Esophagus muscularis mucosa (tissue), 4 donors: ENCODE measurements at regions not wholly inside any gene's neighbourhood (a gene's known extent, or its start where the extent isn't known, plus 50 kb on each side); places are given as distances from the start of the nearest gene placed in this dataset.
A peak's percentile ranks its signal among the peaks of the same experiment; 100 is the strongest.

ENCODE experiments used
- DNase-seq: peaks from one replicate; pipeline ENCODE4 v3.0.0-alpha.2; 2017; ENCODE audit errors: extremely low spot score
- H3K27ac ChIP-seq, 4 donors: fragments of 200-600 bp; sonication (generic); replicated peaks in 1 of 4; 1 replicate in 3 of 4; 2 replicates in 1 of 4; pipeline ENCODE4 v1.5.1; 2016 to 2019; ENCODE audit warnings: mild to moderate bottlenecking in 1 of 4
- H3K27me3 ChIP-seq, 4 donors: fragments of 200-600 bp; sonication (generic); one replicate each; pipeline versions ENCODE4 v1.5.1 to v1.6.0; 2016 to 2019
- H3K36me3 ChIP-seq, 4 donors: fragments of 200-600 bp; sonication (generic); one replicate each; pipeline ENCODE4 v1.5.1; 2016 to 2019
- H3K4me1 ChIP-seq, 4 donors: fragments of 200-600 bp; sonication (generic); one replicate each; pipeline ENCODE4 v1.5.1; 2016 to 2019
- H3K4me3 ChIP-seq, 4 donors: fragments of 200-600 bp; sonication (generic); 1 replicate in 2 of 4; 2 replicates in 2 of 4; pipeline ENCODE4 v1.5.1; 2016 to 2019; ENCODE audit warnings: mild to moderate bottlenecking in 4 of 4, moderate library complexity in 1 of 4
- H3K9me3 ChIP-seq, 4 donors: fragments of 200-600 bp; sonication (generic); 1 replicate in 3 of 4; 2 replicates in 1 of 4; pipeline ENCODE4 v1.5.1; 2016 to 2019
- EP300 ChIP-seq: sonication (generic); formaldehyde crosslinking; IDR thresholded peaks from one replicate; pipeline ENCODE4 v1.6.1; 2017; ENCODE audit warnings: antibody characterized with exemption
- POLR2A ChIP-seq: fragments of 450-650 bp; IDR thresholded peaks from one replicate; pipeline ENCODE4 v1.6.1; 2017; ENCODE audit warnings: antibody characterized with exemption, moderate library complexity, mild to moderate bottlenecking, low read depth
- POLR2AphosphoS5 ChIP-seq, 2 donors: sonication (generic); formaldehyde crosslinking; IDR thresholded peaks; one replicate each; pipeline ENCODE4 v1.6.1; 2017; ENCODE audit warnings: antibody characterized with exemption in 2 of 2
- WGBS: methylation state at CpG from one replicate; pipeline ENCODE4 v1.1.5; 2018; 5-methylcytosine and 5-hydroxymethylcytosine counted together
- intact Hi-C: fragments of 100-400 bp; cut with DNase I; formaldehyde crosslinking; loops from one replicate; pipeline ENCODE4 v1.15.1; 2023
- TF ChIP-seq, protein P1 (sequence below), 3 experiments: fragments of 200-600 bp in 2 of 3; fragments of 450-650 bp in 1 of 3; sonication (generic) in 2 of 3; IDR thresholded peaks; one replicate each; pipeline ENCODE4 v1.5.1; 2017 to 2019; ENCODE audit warnings: antibody characterized with exemption in 3 of 3, mild to moderate bottlenecking in 2 of 3, moderate library complexity in 1 of 3

DNA sequence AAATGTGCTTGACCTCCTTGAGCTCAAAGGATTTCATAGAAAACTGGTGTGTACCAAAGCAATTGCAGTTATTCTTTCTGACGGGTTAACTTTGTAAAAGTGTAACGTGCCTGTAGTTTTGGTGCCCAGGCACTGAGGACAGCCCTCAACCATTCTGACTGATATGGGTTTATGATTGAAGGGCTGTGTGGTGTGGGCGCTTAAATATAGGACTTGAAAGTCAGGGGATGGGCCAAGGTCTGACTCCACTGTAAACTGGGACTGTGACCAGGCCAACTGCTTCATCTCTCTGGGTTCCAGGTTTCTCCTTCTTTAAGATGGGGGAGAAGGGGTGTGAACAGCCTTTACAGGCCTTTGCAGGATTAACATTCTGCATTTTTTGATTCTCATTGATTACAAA, 191.1 kb upstream of the ARHGAP20 start:
- Histone ChIP-seq H3K4me1 (peaks cover 0 to 13% (median 13%) of the 10 kb centered on the region in 4 donors), H3K27ac (no peak overlapping the region), H3K36me3 (no peaks in the 10 kb centered on the region), H3K4me3 (no peak overlapping the region), H3K27me3 (no peaks in the 10 kb centered on the region), H3K9me3 (no peaks in the 10 kb centered on the region)
- peak; percentile 26 for DNase-seq
- intact Hi-C loops, result no loop called here
- WGBS, result 94% methylated on average over 3 of the region's 3 CpGs
- no peak for TF ChIP-seq EP300
- TF ChIP-seq, protein P1, sequence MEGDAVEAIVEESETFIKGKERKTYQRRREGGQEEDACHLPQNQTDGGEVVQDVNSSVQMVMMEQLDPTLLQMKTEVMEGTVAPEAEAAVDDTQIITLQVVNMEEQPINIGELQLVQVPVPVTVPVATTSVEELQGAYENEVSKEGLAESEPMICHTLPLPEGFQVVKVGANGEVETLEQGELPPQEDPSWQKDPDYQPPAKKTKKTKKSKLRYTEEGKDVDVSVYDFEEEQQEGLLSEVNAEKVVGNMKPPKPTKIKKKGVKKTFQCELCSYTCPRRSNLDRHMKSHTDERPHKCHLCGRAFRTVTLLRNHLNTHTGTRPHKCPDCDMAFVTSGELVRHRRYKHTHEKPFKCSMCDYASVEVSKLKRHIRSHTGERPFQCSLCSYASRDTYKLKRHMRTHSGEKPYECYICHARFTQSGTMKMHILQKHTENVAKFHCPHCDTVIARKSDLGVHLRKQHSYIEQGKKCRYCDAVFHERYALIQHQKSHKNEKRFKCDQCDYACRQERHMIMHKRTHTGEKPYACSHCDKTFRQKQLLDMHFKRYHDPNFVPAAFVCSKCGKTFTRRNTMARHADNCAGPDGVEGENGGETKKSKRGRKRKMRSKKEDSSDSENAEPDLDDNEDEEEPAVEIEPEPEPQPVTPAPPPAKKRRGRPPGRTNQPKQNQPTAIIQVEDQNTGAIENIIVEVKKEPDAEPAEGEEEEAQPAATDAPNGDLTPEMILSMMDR (IDR thresholded peaks at IDR 0.05), result no peak
- TF ChIP-seq POLR2A, result no peak
- no peak for TF ChIP-seq POLR2AphosphoS5 (IDR thresholded peaks at IDR 0.05)

DNA sequence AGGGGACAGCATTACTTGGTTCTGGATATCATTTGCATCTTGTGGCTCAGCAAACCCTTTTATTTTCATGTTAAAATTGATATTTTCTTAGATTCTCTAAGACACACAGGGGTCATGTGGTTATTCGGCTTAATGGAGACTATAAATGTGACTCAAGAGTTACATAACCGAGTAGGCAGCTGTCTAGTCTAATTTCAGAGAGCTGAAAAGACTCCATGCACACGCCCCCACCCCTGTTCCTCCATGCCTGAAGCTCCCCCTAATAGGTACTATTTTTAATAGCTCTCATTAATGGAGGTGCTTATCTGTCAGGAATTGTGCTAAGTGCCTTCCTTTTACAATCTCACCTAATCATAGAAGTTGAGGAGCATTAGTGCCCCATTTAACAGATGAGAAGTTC, 189.2 kb upstream of the ARHGAP20 start:
- no peak for DNase-seq
- no peak overlapping the region for H3K4me3 ChIP-seq
- intact Hi-C loops, result no loop called here
- WGBS, result 63% methylated on average over 3 of the region's 3 CpGs
- no peak for TF ChIP-seq EP300
- no peaks in the 10 kb centered on the region for H3K27me3 ChIP-seq
- no peaks in the 10 kb centered on the region for H3K9me3 ChIP-seq
- H3K27ac ChIP-seq, result no peak overlapping the region
- H3K4me1 ChIP-seq, result peaks cover 0 to 7% (median 0%) of the 10 kb centered on the region in 4 donors
- H3K36me3 ChIP-seq, result no peaks in the 10 kb centered on the region

- WGBS, result 97% methylated on average over 1 of the region's 1 CpG
- Histone ChIP-seq H3K27me3 (no peaks in the 10 kb centered on the region), H3K9me3 (no peaks in the 10 kb centered on the region), H3K4me1 (peaks cover 0 to 9% (median 0%) of the 10 kb centered on the region in 4 donors), H3K4me3 (no peak overlapping the region), H3K27ac (no peak overlapping the region), H3K36me3 (no peaks in the 10 kb centered on the region)
- DNase-seq, result no peak
- TF ChIP-seq POLR2A (no peak), EP300 (no peak), POLR2AphosphoS5 (IDR thresholded peaks at IDR 0.05) (no peak)
- TF ChIP-seq, protein P1 (IDR thresholded peaks at IDR 0.05), result no peak
- intact Hi-C loops, result no loop called here
Measured at GRCh38 chr11:110900426-110900825, 188.2 kb upstream of the ARHGAP20 start.

DNA sequence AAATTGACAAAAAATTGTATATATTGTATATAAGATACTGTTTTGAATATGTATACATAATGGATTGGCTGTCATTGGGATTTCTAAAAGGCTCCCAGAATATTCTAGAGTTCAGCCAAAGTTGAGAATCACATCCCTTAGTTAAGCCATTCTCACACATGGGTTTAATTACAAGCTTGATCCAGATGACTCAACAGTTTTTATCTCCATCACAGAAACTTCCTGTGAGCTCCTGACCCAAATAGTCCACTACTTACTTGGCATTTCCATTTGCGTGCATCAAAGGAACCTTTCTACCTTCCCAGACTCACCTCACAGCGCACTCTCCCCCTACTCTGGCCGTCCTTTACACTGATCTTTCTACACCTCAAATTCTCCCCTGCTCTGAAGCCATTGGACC, 184.8 kb upstream of the ARHGAP20 start:
- DNase-seq, result no peak
- 77% methylated on average over 3 of the region's 3 CpGs for WGBS
- Histone ChIP-seq H3K4me3 (no peak overlapping the region), H3K36me3 (no peaks in the 10 kb centered on the region), H3K27ac (no peak overlapping the region), H3K9me3 (no peaks in the 10 kb centered on the region), H3K4me1 (peaks cover 0 to 9% (median 0%) of the 10 kb centered on the region in 4 donors), H3K27me3 (no peaks in the 10 kb centered on the region)
- intact Hi-C loops, result no loop called here
- TF ChIP-seq, protein P1 (IDR thresholded peaks at IDR 0.05), result no peak
- TF ChIP-seq EP300 (no peak), POLR2A (no peak), POLR2AphosphoS5 (IDR thresholded peaks at IDR 0.05) (no peak)

DNA sequence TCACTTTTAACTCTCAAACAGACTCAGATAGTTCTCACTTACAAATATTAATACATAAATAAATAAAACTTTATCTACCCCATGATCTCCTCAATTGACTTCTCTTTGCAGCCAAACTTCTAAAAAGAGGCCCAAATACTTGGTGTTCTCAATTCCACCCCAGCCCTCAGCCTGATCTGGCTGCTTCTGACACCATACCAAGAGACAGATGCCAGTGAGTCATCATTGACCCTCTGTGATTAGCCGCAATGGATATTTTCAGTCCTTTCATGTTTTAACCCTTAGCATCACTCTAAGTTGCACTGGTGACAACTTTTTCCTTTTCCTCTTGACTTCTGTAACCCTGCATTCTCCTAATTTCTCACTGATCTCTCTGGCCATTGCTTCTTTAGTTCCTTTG, 184.1 kb upstream of the ARHGAP20 start:
- Histone ChIP-seq H3K27me3 (no peaks in the 10 kb centered on the region), H3K27ac (no peak overlapping the region), H3K4me1 (peaks cover 0 to 9% (median 0%) of the 10 kb centered on the region in 4 donors), H3K9me3 (no peaks in the 10 kb centered on the region), H3K36me3 (no peaks in the 10 kb centered on the region), H3K4me3 (no peak overlapping the region)
- no peak for DNase-seq
- intact Hi-C loops, result no loop called here
- TF ChIP-seq POLR2AphosphoS5 (IDR thresholded peaks at IDR 0.05) (no peak), POLR2A (no peak)
- 31% methylated on average over 1 of the region's 1 CpG for WGBS

DNA sequence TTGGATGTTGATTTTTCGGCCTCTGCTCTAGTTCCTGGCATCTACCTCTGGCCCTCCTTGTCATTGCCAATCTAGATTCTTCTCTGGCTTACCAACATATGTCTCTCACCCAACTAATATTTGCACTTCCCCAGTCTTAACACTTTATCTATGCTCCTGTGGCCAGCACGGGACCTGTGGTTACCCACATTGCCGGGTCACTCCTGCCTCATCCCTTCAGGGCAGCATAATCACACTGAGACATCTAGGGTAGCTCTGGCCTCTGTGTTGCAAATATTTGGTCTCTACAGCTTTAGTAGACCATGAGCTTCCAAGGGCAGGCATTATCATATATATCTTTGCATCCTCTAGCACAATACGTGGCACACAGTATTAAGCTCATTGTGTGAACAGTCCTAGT, 182.0 kb upstream of the ARHGAP20 start:
- Histone ChIP-seq H3K4me3 (no peak overlapping the region), H3K36me3 (no peaks in the 10 kb centered on the region), H3K4me1 (peaks cover 0 to 9% (median 0%) of the 10 kb centered on the region in 4 donors), H3K27ac (no peak overlapping the region), H3K27me3 (no peaks in the 10 kb centered on the region), H3K9me3 (no peaks in the 10 kb centered on the region)
- intact Hi-C loops, result no loop called here
- TF ChIP-seq, protein P1 (IDR thresholded peaks at IDR 0.05), result no peak
- TF ChIP-seq EP300, result no peak
- TF ChIP-seq POLR2AphosphoS5 (IDR thresholded peaks at IDR 0.05), result no peak
- TF ChIP-seq POLR2A, result no peak
- DNase-seq, result no peak
- WGBS, result 77% methylated on average over 4 of the region's 4 CpGs
